Effector memory CD8-positive, alpha-beta T cell (primary cell): ENCODE measurements at regions not wholly inside any gene's neighbourhood (a gene's known extent, or its start where the extent isn't known, plus 50 kb on each side); places are given as distances from the start of the nearest gene placed in this dataset.

ENCODE experiments used
- ATAC-seq: fragments of 150-1000 bp; cut with Tn5 transposase; replicated peaks from 2 replicates; pipeline ENCODE4 v1.10.0; 2021; ENCODE audit warnings: mild to moderate bottlenecking, moderate library complexity
- DNase-seq, 3 experiments: peaks; one replicate each; pipeline ENCODE4 v3.0.0; 2021
- H3K27ac Mint-ChIP-seq, 2 donors: one replicate each; pipeline ENCODE4 v1.8.0; 2022; ENCODE audit warnings: mild to moderate bottlenecking in 2 of 2, mixed read lengths in 2 of 2, moderate library complexity in 2 of 2
- H3K27me3 Mint-ChIP-seq, 2 donors: one replicate each; pipeline ENCODE4 v1.8.0; 2022; ENCODE audit warnings: mixed read lengths in 2 of 2
- H3K36me3 Mint-ChIP-seq: one replicate; pipeline ENCODE4 v1.8.0; 2022; ENCODE audit warnings: mild to moderate bottlenecking, moderate library complexity, mixed read lengths; ENCODE audit not compliant: insufficient read depth
- H3K4me1 Mint-ChIP-seq, 2 donors: one replicate each; pipeline ENCODE4 v1.8.0; 2022; ENCODE audit warnings: low read depth in 2 of 2, mixed read lengths in 2 of 2
- H3K4me3 Mint-ChIP-seq, 2 donors: one replicate each; pipeline ENCODE4 v1.8.0; 2022; ENCODE audit warnings: mild to moderate bottlenecking in 2 of 2, mixed read lengths in 2 of 2, moderate library complexity in 2 of 2
- H3K9me3 Mint-ChIP-seq, 2 donors: one replicate each; pipeline ENCODE4 v1.8.0; 2022; ENCODE audit warnings: mixed read lengths in 2 of 2

DNA sequence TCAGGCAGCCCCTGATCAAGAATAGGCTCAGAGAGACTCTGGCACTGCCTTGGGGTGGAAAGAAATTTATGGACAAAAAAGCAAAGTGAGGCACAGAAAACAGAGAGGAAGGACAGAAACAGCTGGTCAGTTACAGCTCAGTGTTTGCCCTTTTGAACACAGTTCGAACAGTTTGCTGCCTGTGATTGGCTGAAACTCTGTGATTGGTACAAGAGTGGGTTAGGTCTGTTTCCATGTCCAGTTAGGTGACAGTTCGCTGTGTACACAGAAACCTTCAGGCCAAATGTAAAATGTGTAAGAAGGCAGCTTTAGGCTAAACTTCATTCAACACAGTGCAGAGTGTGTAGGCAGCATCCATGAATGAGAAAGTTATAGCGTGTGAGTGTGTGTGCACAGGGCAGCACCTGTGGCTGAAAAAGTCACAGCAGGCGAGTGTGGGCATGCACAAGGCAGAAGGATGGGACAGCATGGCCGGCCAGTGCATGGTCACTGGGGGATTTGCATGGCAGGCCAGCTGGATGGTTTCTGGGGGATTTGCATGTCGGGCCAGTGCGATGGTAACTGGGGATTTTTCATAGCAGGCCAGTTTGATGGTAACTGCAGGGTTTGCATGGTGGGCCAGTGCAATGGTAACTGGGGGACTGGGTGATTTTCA lies 75.4 kb upstream of the FRMD1 start:
- DNase-seq (no peak), ATAC-seq (no peak)
- Mint-ChIP-seq H3K27ac (no peak overlapping the region), H3K27me3 (peaks cover 34 to 56% of the 10 kb centered on the region in 2 donors), H3K4me3 (no peak overlapping the region), H3K4me1 (peaks cover 0 to 8% of the 10 kb centered on the region in 2 donors), H3K36me3 (peaks cover 2% of the 10 kb centered on the region), H3K9me3 (no peaks in the 10 kb centered on the region)

- Mint-ChIP-seq H3K9me3 (no peaks in the 10 kb centered on the region), H3K36me3 (peaks cover 2% of the 10 kb centered on the region), H3K27me3 (peaks cover 34 to 58% of the 10 kb centered on the region in 2 donors), H3K27ac (no peak overlapping the region), H3K4me1 (peaks cover 0 to 8% of the 10 kb centered on the region in 2 donors), H3K4me3 (no peak overlapping the region)
- ATAC-seq: no peak
- DNase-seq: no peak
Measured at GRCh38 chr6:168153553-168153952, 74.5 kb upstream of the FRMD1 start.

- DNase-seq (no peak), ATAC-seq (no peak)
- H3K36me3 Mint-ChIP-seq: peaks cover 2% of the 10 kb centered on the region
- peaks cover 34 to 57% of the 10 kb centered on the region in 2 donors for H3K27me3 Mint-ChIP-seq
- no peaks in the 10 kb centered on the region for H3K9me3 Mint-ChIP-seq
- H3K4me3 Mint-ChIP-seq: no peak overlapping the region
- no peak overlapping the region for H3K27ac Mint-ChIP-seq
- H3K4me1 Mint-ChIP-seq: peaks cover 0 to 8% of the 10 kb centered on the region in 2 donors
Measured at GRCh38 chr6:168152980-168153379, 74.0 kb upstream of the FRMD1 start.

- Mint-ChIP-seq H3K4me1 (peaks cover 0 to 4% of the 10 kb centered on the region in 2 donors), H3K27me3 (peaks cover 28 to 51% of the 10 kb centered on the region in 2 donors), H3K27ac (no peak overlapping the region), H3K36me3 (peaks cover 2% of the 10 kb centered on the region), H3K9me3 (no peaks in the 10 kb centered on the region), H3K4me3 (no peak overlapping the region)
- DNase-seq (no peak), ATAC-seq (no peak)
Measured at GRCh38 chr6:168152306-168152963, 73.4 kb upstream of the FRMD1 start.

GRCh38 chr6:168150551-168151320 lies 71.7 kb upstream of the FRMD1 start:
- ATAC-seq: no peak
- Mint-ChIP-seq H3K9me3 (no peaks in the 10 kb centered on the region), H3K27me3 (peaks cover 16 to 38% of the 10 kb centered on the region in 2 donors), H3K4me3 (no peak overlapping the region), H3K4me1 (no peaks in the 10 kb centered on the region), H3K36me3 (peaks cover 2% of the 10 kb centered on the region), H3K27ac (no peak overlapping the region)
- DNase-seq: no peak

GRCh38 chr6:168149015-168149414 lies 70.0 kb upstream of the FRMD1 start:
- Mint-ChIP-seq H3K27ac (no peak overlapping the region), H3K4me1 (no peaks in the 10 kb centered on the region), H3K27me3 (peaks cover 32 to 34% of the 10 kb centered on the region in 2 donors)

GRCh38 chr6:168148231-168148849 lies 69.3 kb upstream of the FRMD1 start:
- no peak overlapping the region for H3K4me3 Mint-ChIP-seq
- no peaks in the 10 kb centered on the region for H3K4me1 Mint-ChIP-seq
- H3K36me3 Mint-ChIP-seq: peaks cover 2% of the 10 kb centered on the region
- no peak for DNase-seq
- peaks cover 38 to 39% of the 10 kb centered on the region in 2 donors for H3K27me3 Mint-ChIP-seq
- no peak overlapping the region for H3K27ac Mint-ChIP-seq
- no peak for ATAC-seq
- no peaks in the 10 kb centered on the region for H3K9me3 Mint-ChIP-seq

More at GRCh38 chr6:168149015-168149414, 70.0 kb upstream of the FRMD1 start:
- Mint-ChIP-seq H3K4me3 (no peak overlapping the region), H3K36me3 (peaks cover 2% of the 10 kb centered on the region), H3K9me3 (no peaks in the 10 kb centered on the region)
- ATAC-seq (no peak), DNase-seq (no peak)

DNA sequence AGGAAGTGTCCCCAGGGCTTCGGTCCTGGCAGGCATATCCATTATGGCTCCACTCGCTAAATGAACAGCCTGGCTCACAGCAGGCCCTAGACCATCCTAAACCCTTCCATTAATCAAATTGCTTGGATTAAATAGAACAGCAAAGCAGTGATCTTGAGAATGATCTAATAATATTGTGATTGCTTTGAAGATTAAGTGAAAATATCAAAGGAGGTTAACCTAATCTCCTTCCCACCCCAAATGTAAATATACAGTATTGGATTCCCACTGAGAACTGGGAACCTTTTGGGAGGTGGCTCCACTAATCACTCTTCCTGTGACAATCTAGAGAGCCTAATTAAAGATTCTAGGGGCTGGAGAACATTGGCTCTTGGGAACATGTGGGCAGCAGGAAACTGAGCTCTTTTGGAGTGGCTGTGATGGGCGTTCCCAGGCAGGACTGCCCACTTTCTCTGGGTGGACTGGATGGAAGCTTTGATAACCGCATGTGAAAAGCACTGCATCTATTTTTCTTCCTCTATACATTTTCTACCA lies 68.3 kb upstream of the FRMD1 start:
- H3K9me3 Mint-ChIP-seq: no peaks in the 10 kb centered on the region

DNA sequence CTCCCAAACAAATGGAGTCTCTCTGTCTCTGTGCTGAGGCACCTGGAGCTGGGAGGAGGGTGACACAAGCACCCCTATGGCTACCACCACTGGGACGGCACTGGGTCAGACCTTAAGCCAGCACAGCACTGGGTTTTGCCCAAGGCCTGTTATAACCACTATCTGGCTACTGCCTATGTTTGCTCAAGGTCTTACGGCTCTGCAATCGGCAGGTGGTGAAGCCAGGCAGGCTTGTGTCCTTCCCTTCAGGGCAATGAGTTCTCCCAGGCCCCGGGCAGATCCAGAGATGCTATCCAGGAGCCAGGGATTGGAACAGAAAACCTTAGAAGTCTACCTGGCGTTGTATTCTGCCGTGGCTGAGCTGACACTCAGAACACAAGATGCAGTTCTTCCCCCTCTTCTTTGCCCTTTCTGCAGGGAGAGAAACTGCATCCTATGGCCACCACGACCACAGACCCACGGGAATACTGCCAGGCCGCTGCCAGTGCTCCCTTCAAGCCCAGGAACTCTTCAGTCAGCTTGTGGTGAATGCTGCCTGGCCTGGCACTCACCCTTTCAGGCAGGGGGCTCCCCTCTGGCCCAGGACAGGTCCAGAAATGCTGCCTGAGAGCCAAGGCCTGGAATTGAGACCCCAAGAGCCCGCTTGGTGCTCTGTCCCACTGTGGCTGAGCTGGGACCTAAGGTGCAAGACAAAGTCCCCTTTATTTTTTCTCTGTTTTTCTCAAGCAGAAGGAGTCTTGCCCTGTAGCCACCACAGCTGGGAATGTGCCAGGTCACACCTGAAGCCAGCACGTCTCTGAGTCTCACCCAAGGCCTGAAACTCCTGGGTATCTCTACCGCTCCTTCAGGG lies 67.0 kb upstream of the FRMD1 start:
- ATAC-seq (no peak), DNase-seq (no peak)
- H3K27ac Mint-ChIP-seq: no peak overlapping the region
- H3K4me1 Mint-ChIP-seq: no peaks in the 10 kb centered on the region
- H3K36me3 Mint-ChIP-seq: peaks cover 2% of the 10 kb centered on the region
- no peaks in the 10 kb centered on the region for H3K9me3 Mint-ChIP-seq
- no peak overlapping the region for H3K4me3 Mint-ChIP-seq
- peaks cover 36 to 38% of the 10 kb centered on the region in 2 donors for H3K27me3 Mint-ChIP-seq

More for the DNA sequence above, 68.3 kb upstream of the FRMD1 start:
- ATAC-seq (no peak), DNase-seq (no peak)
- no peak overlapping the region for H3K4me3 Mint-ChIP-seq
- H3K27ac Mint-ChIP-seq: no peak overlapping the region
- H3K27me3 Mint-ChIP-seq: peaks cover 38 to 39% of the 10 kb centered on the region in 2 donors
- H3K36me3 Mint-ChIP-seq: peaks cover 2% of the 10 kb centered on the region
- H3K4me1 Mint-ChIP-seq: no peaks in the 10 kb centered on the region

GRCh38 chr6:168139121-168139520 lies 60.1 kb upstream of the FRMD1 start:
- no peak for DNase-seq
- Mint-ChIP-seq H3K4me3 (no peak overlapping the region), H3K27ac (no peak overlapping the region), H3K4me1 (no peaks in the 10 kb centered on the region), H3K9me3 (no peaks in the 10 kb centered on the region), H3K36me3 (no peaks in the 10 kb centered on the region), H3K27me3 (peaks cover 6 to 28% of the 10 kb centered on the region in 2 donors)
- no peak for ATAC-seq

DNA sequence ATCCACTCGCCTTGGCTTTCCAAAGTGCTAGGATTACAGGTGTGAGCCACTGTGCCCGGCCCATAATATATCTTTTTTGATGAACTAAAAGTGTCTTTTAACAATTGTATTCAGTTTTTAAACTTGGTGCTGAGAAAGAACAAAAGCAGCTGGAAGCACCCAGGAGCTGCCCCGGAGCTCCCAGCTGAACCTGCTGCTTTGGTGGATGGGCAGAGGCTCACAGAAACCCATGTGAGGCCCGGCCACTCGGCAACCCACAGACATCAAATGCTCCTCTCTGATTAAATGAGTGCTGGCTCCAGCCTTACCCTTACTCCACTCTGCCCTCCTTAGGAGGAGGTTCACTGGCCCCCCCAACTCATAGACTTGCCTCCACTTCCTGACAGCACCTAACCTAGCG lies 59.4 kb upstream of the FRMD1 start:
- no peaks in the 10 kb centered on the region for H3K36me3 Mint-ChIP-seq
- peaks cover 0 to 28% of the 10 kb centered on the region in 2 donors for H3K27me3 Mint-ChIP-seq
- DNase-seq: no peak
- no peak overlapping the region for H3K27ac Mint-ChIP-seq
- no peak overlapping the region for H3K4me3 Mint-ChIP-seq
- no peaks in the 10 kb centered on the region for H3K9me3 Mint-ChIP-seq
- H3K4me1 Mint-ChIP-seq: no peaks in the 10 kb centered on the region
- no peak for ATAC-seq

DNA sequence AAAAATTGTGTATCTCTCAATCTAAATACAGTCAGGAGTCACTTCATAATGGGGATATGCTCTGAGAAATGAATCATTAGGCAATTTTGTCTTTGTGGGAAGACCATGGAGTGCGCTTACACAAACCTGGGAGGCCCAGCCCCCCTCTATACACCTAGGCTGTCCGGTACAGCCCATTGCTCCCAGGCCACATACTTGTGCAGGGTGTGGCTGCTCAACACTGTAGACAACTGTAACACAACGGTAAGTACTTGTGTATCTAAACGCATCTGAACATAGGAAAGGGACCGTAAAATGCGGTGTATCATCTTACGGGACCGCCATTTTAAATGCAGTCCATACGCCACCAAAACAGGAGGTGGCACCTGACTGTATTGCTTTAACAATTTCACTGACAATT lies 58.0 kb upstream of the FRMD1 start:
- no peak overlapping the region for H3K4me3 Mint-ChIP-seq
- no peaks in the 10 kb centered on the region for H3K36me3 Mint-ChIP-seq
- peaks cover 3 to 35% of the 10 kb centered on the region in 2 donors for H3K27me3 Mint-ChIP-seq
- H3K9me3 Mint-ChIP-seq: no peaks in the 10 kb centered on the region
- H3K4me1 Mint-ChIP-seq: no peaks in the 10 kb centered on the region
- no peak for DNase-seq
- H3K27ac Mint-ChIP-seq: no peak overlapping the region
- ATAC-seq: no peak
